B cell (primary cell): ENCODE measurements at regions not wholly inside any gene's neighbourhood (a gene's known extent, or its start where the extent isn't known, plus 50 kb on each side); places are given as distances from the start of the nearest gene placed in this dataset.

Source experiments
- ATAC-seq: fragments of 200-7000 bp; cut with Tn5 transposase; one replicate; pipeline ENCODE4 v1.10.0; 2021; ENCODE audit warnings: low read depth, mild to moderate bottlenecking, moderate number of reproducible peaks, moderate library complexity
- CTCF ChIA-PET: fragments of 350-600 bp; sonication (Branson Sonifier 250); formaldehyde crosslinking; loops from one replicate; lab custom pipeline; 2021; ENCODE audit warnings: antibody characterized with exemption, inconsistent platforms; lab: Charles Lee
- POLR2A ChIA-PET: fragments of 350-600 bp; sonication (Branson Sonifier 250); formaldehyde crosslinking; loops from one replicate; lab custom pipeline; 2021; ENCODE audit warnings: antibody characterized with exemption; lab: Charles Lee
- DNase-seq: peaks from one replicate; pipeline ENCODE4 v3.0.0; 2013
- H2AFZ ChIP-seq: 2 replicates; pipeline ENCODE4 v1.6.1; 2012; ENCODE audit warnings: mild to moderate bottlenecking, low read depth, low read length; ENCODE audit not compliant: insufficient read depth, poor library complexity, severe bottlenecking
- H3K27ac ChIP-seq, 2 donors: 1 replicate in 1 of 2; 2 replicates in 1 of 2; pipeline ENCODE4 v1.5.1; 2012 to 2013; ENCODE audit warnings: low read length in 2 of 2, mild to moderate bottlenecking in 2 of 2, moderate library complexity in 1 of 2
- H3K27me3 ChIP-seq, 4 experiments: fragments of 200-600 bp in 1 of 4; sonication (generic) in 1 of 4; replicated peaks in 1 of 4; 1 replicate in 2 of 4; 2 replicates in 2 of 4; pipeline versions ENCODE4 v1.6.1 to v1.7.0; 2013 to 2016; ENCODE audit warnings: low read length in 3 of 4, mild to moderate bottlenecking in 2 of 4, mixed read lengths in 1 of 4, moderate library complexity in 1 of 4; ENCODE audit not compliant: insufficient read depth in 4 of 4, control insufficient read depth in 3 of 4; ENCODE audit errors: control extremely low read depth in 1 of 4
- H3K36me3 ChIP-seq, 2 experiments: replicated peaks in 1 of 2; 1 replicate in 1 of 2; 2 replicates in 1 of 2; pipeline versions ENCODE4 v1.6.1 to v1.7.1; 2013; ENCODE audit warnings: low read length in 1 of 2; ENCODE audit not compliant: insufficient read depth in 2 of 2, control insufficient read depth in 1 of 2; ENCODE audit errors: control extremely low read depth in 1 of 2, extremely low read depth in 1 of 2
- H3K4me1 ChIP-seq, 2 donors: fragments of 200-600 bp in 1 of 2; sonication (generic) in 1 of 2; 1 replicate in 1 of 2; 2 replicates in 1 of 2; pipeline versions ENCODE4 v1.5.1 to v1.6.1; 2013 to 2017; ENCODE audit warnings: low read length in 2 of 2; ENCODE audit not compliant: control insufficient read depth in 2 of 2, insufficient read depth in 2 of 2
- H3K4me2 ChIP-seq: replicated peaks from 2 replicates; pipeline ENCODE3; 2012; ENCODE audit warnings: mild to moderate bottlenecking, low read depth, low read length; ENCODE audit not compliant: poor library complexity, severe bottlenecking
- H3K4me3 ChIP-seq, 5 experiments: fragments of 200-600 bp in 1 of 5; sonication (generic) in 1 of 5; 1 replicate in 3 of 5; 2 replicates in 2 of 5; pipeline versions ENCODE4 v1.5.1 to v1.7.0; 2011 to 2016; ENCODE audit warnings: low read length in 4 of 5, mild to moderate bottlenecking in 4 of 5, low read depth in 2 of 5, control low read depth in 1 of 5, moderate library complexity in 1 of 5; ENCODE audit not compliant: insufficient read depth in 1 of 5; ENCODE audit errors: control extremely low read depth in 1 of 5, extremely low read depth in 1 of 5
- H3K79me2 ChIP-seq: fragments of 200-600 bp; sonication (generic); one replicate; pipeline ENCODE4 v1.6.0; 2016; ENCODE audit warnings: low read length; ENCODE audit not compliant: control insufficient read depth, insufficient read depth
- H3K9ac ChIP-seq: fragments of 200-600 bp; sonication (generic); 2 replicates; pipeline ENCODE4 v1.6.1; 2017; ENCODE audit warnings: mild to moderate bottlenecking, low read length, moderate library complexity
- H3K9me3 ChIP-seq, 3 donors: one replicate each; pipeline versions ENCODE4 v1.6.1 to v1.7.1; 2013; ENCODE audit warnings: low read length in 2 of 3; ENCODE audit not compliant: control insufficient read depth in 2 of 3, insufficient read depth in 1 of 3; ENCODE audit errors: control extremely low read depth in 1 of 3
- H4K20me1 ChIP-seq: 2 replicates; pipeline ENCODE4 v1.6.0; 2012; ENCODE audit warnings: mild to moderate bottlenecking, low read length; ENCODE audit not compliant: insufficient read depth, control insufficient read depth, poor library complexity, severe bottlenecking
- H3K27ac Mint-ChIP-seq: one replicate; pipeline ENCODE4 v1.8.0; 2021; ENCODE audit warnings: mixed read lengths
- H3K27me3 Mint-ChIP-seq: one replicate; pipeline ENCODE4 v1.8.0; 2021; ENCODE audit warnings: mixed read lengths
- H3K4me1 Mint-ChIP-seq: one replicate; pipeline ENCODE4 v1.8.0; 2021; ENCODE audit warnings: mixed read lengths
- H3K4me3 Mint-ChIP-seq: one replicate; pipeline ENCODE4 v1.8.0; 2021; ENCODE audit warnings: mixed read lengths
- H3K9me3 Mint-ChIP-seq: one replicate; pipeline ENCODE4 v1.8.0; 2022; ENCODE audit warnings: mixed read lengths; ENCODE audit not compliant: insufficient read depth
- EZH2 ChIP-seq: IDR thresholded peaks from 2 replicates; pipeline ENCODE4 v1.6.1; 2012; ENCODE audit warnings: borderline replicate concordance, low read depth, mild to moderate bottlenecking, moderate library complexity, low read length; ENCODE audit not compliant: insufficient read depth, poor library complexity, severe bottlenecking
- WGBS: methylation state at CpG from one replicate; pipeline ENCODE4 v1.1.5; 2013; ENCODE audit warnings: missing lambda C conversion rate; ENCODE audit not compliant: insufficient coverage; 5-methylcytosine and 5-hydroxymethylcytosine counted together
- intact Hi-C: fragments of 100-400 bp; cut with micrococcal nuclease; formaldehyde crosslinking; loops from one replicate; pipeline ENCODE4 v1.10.0; 2022
- TF ChIP-seq, protein P1 (sequence below): fragments of 200-600 bp; IDR thresholded peaks from one replicate; pipeline ENCODE4 v1.8.0; 2022; ENCODE audit warnings: antibody characterized with exemption, mild to moderate bottlenecking

DNA sequence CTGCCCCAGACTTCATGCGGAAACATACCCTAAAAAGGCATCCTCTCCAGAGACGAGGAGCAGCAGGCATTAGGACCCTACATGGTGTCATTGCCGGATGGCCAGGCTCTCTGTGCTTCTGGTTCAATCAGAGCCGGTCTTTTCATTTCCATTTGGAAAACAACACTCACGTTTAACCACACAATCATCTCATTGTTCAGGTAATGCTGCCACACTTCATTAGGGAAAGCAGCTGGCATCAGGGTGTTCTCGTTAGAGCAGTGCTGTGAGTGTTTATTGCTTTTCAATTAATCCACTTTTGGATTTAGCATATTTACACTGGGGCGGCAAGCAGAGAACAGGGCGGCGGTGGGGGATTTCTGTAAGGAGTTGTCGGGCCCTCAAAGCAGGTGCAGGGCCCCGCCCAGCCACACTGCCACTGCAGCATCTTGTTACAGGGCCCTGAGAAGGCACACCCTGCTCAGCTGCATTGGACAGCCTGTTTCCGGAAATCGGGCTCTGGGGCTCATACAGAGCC, 338.6 kb downstream of the SHANK2 start:
- DNase-seq = no peak
- no peak overlapping the region for H2AFZ ChIP-seq

DNA sequence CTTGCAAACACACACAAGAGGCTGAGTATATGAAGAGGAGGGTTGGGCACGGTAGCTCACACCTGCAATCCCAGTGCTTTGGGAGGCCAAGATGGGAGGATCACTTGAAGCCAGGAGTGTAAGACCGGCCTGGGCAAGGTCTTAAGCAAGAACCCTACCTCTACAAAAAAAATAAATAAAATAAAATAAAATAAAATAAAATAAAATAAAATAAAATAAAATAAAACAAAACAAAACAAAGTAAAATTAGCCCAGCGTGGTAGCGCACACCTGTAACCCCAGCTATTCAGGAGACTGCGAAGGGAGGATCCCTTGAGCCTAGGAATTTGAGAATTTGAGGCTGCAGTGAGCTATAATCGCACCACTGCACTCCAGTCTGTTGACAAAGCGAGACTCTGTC, 337.9 kb downstream of the SHANK2 start:
- POLR2A ChIA-PET = no interaction called here
- no peaks in the 10 kb centered on the region for H3K36me3 ChIP-seq
- H3K27me3 Mint-ChIP-seq = peaks cover 26% of the 10 kb centered on the region
- intact Hi-C loops = no loop called here
- CTCF ChIA-PET = interaction anchor here (0.6 kb wide), 1 partner anchor 148 kb away, joined by 3 read pairs; no protein-coding TSS in a partner anchor
- H3K4me3 Mint-ChIP-seq = no peak overlapping the region
- no peak overlapping the region for H3K27ac Mint-ChIP-seq
- H3K79me2 ChIP-seq = no peaks in the 10 kb centered on the region
- H3K9me3 ChIP-seq = peaks cover 0 to 7% (median 0%) of the 10 kb centered on the region in 3 donors
- no peak overlapping the region for H3K4me2 ChIP-seq
- peaks cover 9% of the 10 kb centered on the region for H3K4me1 Mint-ChIP-seq
- TF ChIP-seq EZH2 = no peak
- TF ChIP-seq, protein P1, sequence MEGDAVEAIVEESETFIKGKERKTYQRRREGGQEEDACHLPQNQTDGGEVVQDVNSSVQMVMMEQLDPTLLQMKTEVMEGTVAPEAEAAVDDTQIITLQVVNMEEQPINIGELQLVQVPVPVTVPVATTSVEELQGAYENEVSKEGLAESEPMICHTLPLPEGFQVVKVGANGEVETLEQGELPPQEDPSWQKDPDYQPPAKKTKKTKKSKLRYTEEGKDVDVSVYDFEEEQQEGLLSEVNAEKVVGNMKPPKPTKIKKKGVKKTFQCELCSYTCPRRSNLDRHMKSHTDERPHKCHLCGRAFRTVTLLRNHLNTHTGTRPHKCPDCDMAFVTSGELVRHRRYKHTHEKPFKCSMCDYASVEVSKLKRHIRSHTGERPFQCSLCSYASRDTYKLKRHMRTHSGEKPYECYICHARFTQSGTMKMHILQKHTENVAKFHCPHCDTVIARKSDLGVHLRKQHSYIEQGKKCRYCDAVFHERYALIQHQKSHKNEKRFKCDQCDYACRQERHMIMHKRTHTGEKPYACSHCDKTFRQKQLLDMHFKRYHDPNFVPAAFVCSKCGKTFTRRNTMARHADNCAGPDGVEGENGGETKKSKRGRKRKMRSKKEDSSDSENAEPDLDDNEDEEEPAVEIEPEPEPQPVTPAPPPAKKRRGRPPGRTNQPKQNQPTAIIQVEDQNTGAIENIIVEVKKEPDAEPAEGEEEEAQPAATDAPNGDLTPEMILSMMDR = no peak
- H3K9ac ChIP-seq = no peak overlapping the region
- 100% methylated on average over 1 of the region's 7 CpGs for WGBS
- ATAC-seq = no peak
- no peak for DNase-seq
- H3K27ac ChIP-seq = no peak overlapping the region
- peaks cover 2% of the 10 kb centered on the region for H3K9me3 Mint-ChIP-seq
- no peak overlapping the region for H2AFZ ChIP-seq
- H3K27me3 ChIP-seq = no peaks in the 10 kb centered on the region
- H3K4me3 ChIP-seq = no peak overlapping the region
- no peaks in the 10 kb centered on the region for H3K4me1 ChIP-seq
- no peaks in the 10 kb centered on the region for H4K20me1 ChIP-seq

More for the DNA sequence above, 338.6 kb downstream of the SHANK2 start:
- 84% methylated on average over 9 of the region's 13 CpGs for WGBS
- Histone ChIP-seq H3K27ac (no peak overlapping the region), H3K4me3 (no peak overlapping the region), H3K79me2 (no peaks in the 10 kb centered on the region), H3K4me2 (no peak overlapping the region), H3K9me3 (peaks cover 0 to 4% (median 0%) of the 10 kb centered on the region in 3 donors), H4K20me1 (no peaks in the 10 kb centered on the region), H3K27me3 (no peaks in the 10 kb centered on the region), H3K4me1 (no peaks in the 10 kb centered on the region), H3K36me3 (no peaks in the 10 kb centered on the region), H3K9ac (no peak overlapping the region)
- TF ChIP-seq, protein P1 = no peak
- intact Hi-C loops = no loop called here
- POLR2A ChIA-PET = no interaction called here
- Mint-ChIP-seq H3K27ac (no peak overlapping the region), H3K4me3 (no peak overlapping the region), H3K9me3 (peaks cover 2% of the 10 kb centered on the region), H3K27me3 (peaks cover 27% of the 10 kb centered on the region), H3K4me1 (peaks cover 9% of the 10 kb centered on the region)
- CTCF ChIA-PET = no interaction called here
- ATAC-seq = no peak
